Activated naive CD8-positive, alpha-beta T cell treated with anti-CD3 and anti-CD28 coated beads for 36 hours (primary cell): ENCODE measurements at regions not wholly inside any gene's neighbourhood (a gene's known extent, or its start where the extent isn't known, plus 50 kb on each side); places are given as distances from the start of the nearest gene placed in this dataset.

Experiments
- DNase-seq: peaks from one replicate; pipeline ENCODE4 v3.0.0; 2021
- H3K27ac Mint-ChIP-seq: one replicate; pipeline ENCODE4 v1.8.0; 2022; ENCODE audit warnings: mild to moderate bottlenecking, moderate library complexity, mixed read lengths
- H3K27me3 Mint-ChIP-seq: one replicate; pipeline ENCODE4 v1.8.0; 2022; ENCODE audit warnings: mild to moderate bottlenecking, mixed read lengths
- H3K36me3 Mint-ChIP-seq: one replicate; pipeline ENCODE4 v1.8.0; 2021; ENCODE audit warnings: mild to moderate bottlenecking, mixed read lengths
- H3K4me1 Mint-ChIP-seq: one replicate; pipeline ENCODE4 v1.8.0; 2021; ENCODE audit warnings: mixed read lengths
- H3K4me3 Mint-ChIP-seq: one replicate; pipeline ENCODE4 v1.8.0; 2022; ENCODE audit warnings: mild to moderate bottlenecking, moderate library complexity, mixed read lengths
- H3K9me3 Mint-ChIP-seq: one replicate; pipeline ENCODE4 v1.8.0; 2022; ENCODE audit warnings: mixed read lengths

DNA sequence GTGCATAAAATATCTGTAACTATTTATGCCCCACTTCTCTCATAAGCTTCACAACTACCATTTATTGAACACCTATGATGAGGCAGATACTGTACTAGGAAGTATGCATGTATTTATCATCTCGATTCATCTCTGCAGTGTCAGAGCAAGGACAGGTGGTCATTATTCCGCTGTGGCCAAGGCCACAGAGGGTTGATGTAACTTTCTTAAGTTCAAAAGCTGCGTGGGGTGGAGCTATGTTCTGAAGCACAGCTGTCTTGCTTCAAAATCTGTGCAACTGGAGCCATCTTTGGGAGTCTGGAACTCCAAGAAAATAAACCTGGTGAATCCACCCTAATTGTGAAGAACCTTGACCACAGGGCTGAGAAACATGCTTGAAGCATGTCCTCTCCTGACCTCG is 60.2 kb upstream of the HMGXB4 start:
- Mint-ChIP-seq H3K36me3 (no peaks in the 10 kb centered on the region), H3K4me1 (no peaks in the 10 kb centered on the region), H3K9me3 (no peaks in the 10 kb centered on the region), H3K4me3 (no peak overlapping the region), H3K27me3 (peaks cover 12% of the 10 kb centered on the region), H3K27ac (no peak overlapping the region)
- no peak for DNase-seq

DNA sequence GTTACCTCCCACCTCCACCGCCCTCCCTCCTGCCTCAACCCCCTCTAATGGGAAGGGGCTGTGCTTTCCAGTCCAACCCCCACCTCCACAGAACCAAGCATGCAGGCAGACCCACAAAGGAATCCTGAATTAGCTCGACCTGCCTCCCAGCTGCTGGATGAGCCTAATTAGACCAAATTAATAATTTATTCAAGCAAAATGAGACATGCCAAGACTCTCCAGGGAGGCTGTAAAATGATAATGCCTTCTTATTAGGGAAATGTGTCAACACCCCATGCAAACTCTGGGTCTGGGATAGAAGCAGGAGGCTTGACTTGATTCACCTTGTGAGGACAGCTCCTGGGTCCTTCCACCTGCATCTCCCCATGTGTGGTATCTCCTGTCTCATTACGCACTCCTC is 59.4 kb upstream of the HMGXB4 start:
- no peak overlapping the region for H3K27ac Mint-ChIP-seq
- no peaks in the 10 kb centered on the region for H3K9me3 Mint-ChIP-seq
- H3K4me3 Mint-ChIP-seq, result no peak overlapping the region
- H3K4me1 Mint-ChIP-seq, result no peaks in the 10 kb centered on the region
- DNase-seq, result no peak
- H3K36me3 Mint-ChIP-seq, result no peaks in the 10 kb centered on the region
- H3K27me3 Mint-ChIP-seq, result peaks cover 8% of the 10 kb centered on the region

DNA sequence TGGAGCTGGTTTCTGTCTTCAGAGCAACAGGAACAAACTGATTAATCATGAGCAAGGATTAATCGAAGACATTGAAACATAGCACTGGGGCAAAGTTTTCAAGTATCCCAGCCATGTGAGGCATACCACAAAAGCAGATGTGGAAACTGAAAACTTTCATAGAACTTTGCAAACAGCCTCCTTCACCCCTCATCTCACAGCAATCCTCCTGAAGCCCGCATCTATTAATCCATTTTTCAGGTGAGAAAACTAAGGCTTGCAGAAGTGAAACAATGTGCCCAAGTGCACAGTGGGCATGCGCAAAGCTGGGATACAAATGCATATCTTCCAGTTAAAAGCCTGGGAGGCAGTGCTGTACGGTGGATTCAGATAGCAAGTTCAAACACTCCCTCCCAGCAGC is 58.6 kb upstream of the HMGXB4 start:
- Mint-ChIP-seq H3K4me1 (no peaks in the 10 kb centered on the region), H3K27me3 (peaks cover 5% of the 10 kb centered on the region), H3K9me3 (no peaks in the 10 kb centered on the region), H3K36me3 (no peaks in the 10 kb centered on the region), H3K27ac (no peak overlapping the region), H3K4me3 (no peak overlapping the region)
- DNase-seq, result no peak

DNA sequence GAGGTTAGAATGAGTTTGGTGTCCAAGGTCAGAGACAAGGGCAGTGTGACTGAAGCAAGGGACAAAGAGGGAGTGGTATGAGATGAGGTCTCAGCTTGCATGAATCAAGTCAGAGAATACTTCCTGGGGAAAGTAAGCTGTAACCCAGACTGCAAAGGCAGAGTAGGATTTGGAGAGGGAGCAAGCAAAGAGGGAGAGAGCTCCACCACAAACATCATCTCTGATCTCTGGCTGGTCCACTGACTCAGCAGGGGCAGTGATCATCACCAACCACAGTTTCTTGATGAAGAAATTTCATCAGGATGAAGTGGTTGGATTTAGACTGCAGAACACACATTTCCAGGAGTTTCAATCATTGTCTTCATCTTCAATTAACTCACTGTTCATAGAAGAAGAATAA is 54.9 kb upstream of the HMGXB4 start:
- no peak overlapping the region for H3K4me3 Mint-ChIP-seq

GRCh38 chr22:35203583-35203982 is 53.7 kb upstream of the HMGXB4 start:
- H3K36me3 Mint-ChIP-seq, result no peaks in the 10 kb centered on the region
- H3K27ac Mint-ChIP-seq, result no peak overlapping the region
- no peaks in the 10 kb centered on the region for H3K9me3 Mint-ChIP-seq
- no peak for DNase-seq
- no peaks in the 10 kb centered on the region for H3K4me1 Mint-ChIP-seq
- peaks cover 4% of the 10 kb centered on the region for H3K27me3 Mint-ChIP-seq
- H3K4me3 Mint-ChIP-seq, result no peak overlapping the region

More for the DNA sequence above, 54.9 kb upstream of the HMGXB4 start:
- H3K27me3 Mint-ChIP-seq, result peaks cover 5% of the 10 kb centered on the region
- H3K4me1 Mint-ChIP-seq, result no peaks in the 10 kb centered on the region
- no peak for DNase-seq
- no peaks in the 10 kb centered on the region for H3K36me3 Mint-ChIP-seq
- no peaks in the 10 kb centered on the region for H3K9me3 Mint-ChIP-seq
- no peak overlapping the region for H3K27ac Mint-ChIP-seq

GRCh38 chr22:35204807-35205775 is 52.2 kb upstream of the HMGXB4 start:
- no peaks in the 10 kb centered on the region for H3K9me3 Mint-ChIP-seq
- no peaks in the 10 kb centered on the region for H3K36me3 Mint-ChIP-seq
- no peak overlapping the region for H3K27ac Mint-ChIP-seq
- no peak for DNase-seq
- H3K4me3 Mint-ChIP-seq, result no peak overlapping the region
- peaks cover 4% of the 10 kb centered on the region for H3K27me3 Mint-ChIP-seq
- no peaks in the 10 kb centered on the region for H3K4me1 Mint-ChIP-seq

DNA sequence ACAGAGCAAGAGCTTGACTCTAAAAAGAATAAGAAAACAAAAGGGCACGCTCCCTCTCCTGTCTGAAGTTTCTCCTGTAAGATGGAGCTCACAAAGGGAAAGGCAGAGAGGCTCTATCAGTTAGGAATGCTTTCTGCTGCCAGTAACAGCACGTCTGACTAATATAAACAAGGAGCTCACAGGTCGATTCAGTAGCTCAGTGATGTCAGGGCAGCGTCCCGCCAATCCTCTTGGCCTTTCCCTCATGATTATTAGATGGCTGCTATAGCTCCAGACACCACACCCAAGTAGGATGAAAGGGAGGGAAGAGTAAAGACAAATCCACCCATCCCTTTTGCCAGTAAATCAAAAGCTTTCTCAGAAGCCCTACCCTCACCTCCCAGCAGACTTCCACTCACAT is 51.3 kb upstream of the HMGXB4 start:
- Mint-ChIP-seq H3K27me3 (peaks cover 4% of the 10 kb centered on the region), H3K4me3 (no peak overlapping the region), H3K9me3 (no peaks in the 10 kb centered on the region), H3K4me1 (no peaks in the 10 kb centered on the region), H3K36me3 (no peaks in the 10 kb centered on the region), H3K27ac (no peak overlapping the region)
- no peak for DNase-seq

DNA sequence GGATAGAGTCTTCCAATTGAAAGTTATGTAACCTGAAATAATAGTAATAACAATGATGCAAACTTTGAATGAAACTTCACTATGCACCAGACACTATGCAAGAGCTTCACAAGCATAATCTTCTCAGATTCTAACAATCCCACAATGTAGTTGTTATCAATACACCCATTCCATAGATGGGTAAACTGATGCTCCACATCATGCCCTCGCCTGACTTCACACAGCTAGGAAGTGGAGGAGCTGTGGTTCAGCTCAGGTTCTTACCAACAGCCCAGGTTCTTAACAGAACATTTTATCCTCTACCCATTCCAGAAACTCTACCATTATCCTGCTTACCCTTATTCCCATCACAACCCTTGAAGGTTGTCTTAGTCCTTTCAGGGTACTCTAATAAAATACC is 50.4 kb upstream of the HMGXB4 start:
- Mint-ChIP-seq H3K36me3 (no peaks in the 10 kb centered on the region), H3K4me1 (no peaks in the 10 kb centered on the region), H3K9me3 (no peaks in the 10 kb centered on the region), H3K27me3 (peaks cover 8% of the 10 kb centered on the region), H3K27ac (no peak overlapping the region), H3K4me3 (no peak overlapping the region)
- no peak for DNase-seq
